SK-N-SH (cell line): ENCODE measurements at regions not wholly inside any gene's neighbourhood (a gene's known extent, or its start where the extent isn't known, plus 50 kb on each side); places are given as distances from the start of the nearest gene placed in this dataset.

ENCODE experiments used
- CTCF ChIA-PET: fragments of 300-600, 350-600 bp; formaldehyde crosslinking; extraction: SDS; loops from one replicate; lab custom pipeline; 2021; lab: Yijun Ruan, JAX
- POLR2A ChIA-PET: fragments of 350-600 bp; sonication (Branson Sonifier 250); formaldehyde crosslinking; extraction: SDS; loops from one replicate; lab custom pipeline; 2020; ENCODE audit warnings: antibody characterized with exemption, inconsistent platforms; lab: Yijun Ruan, JAX
- DNase-seq: peaks from one replicate; pipeline ENCODE4 v3.0.0; 2012
- H2AFZ ChIP-seq: fragments of 200-600 bp; sonication (generic); 2 replicates; pipeline ENCODE4 v1.8.1; 2016; ENCODE audit warnings: antibody characterized with exemption, mild to moderate bottlenecking, low read depth
- H3F3A ChIP-seq: fragments of 200-600 bp; sonication (generic); replicated peaks from 2 replicates; pipeline ENCODE3; 2016; ENCODE audit warnings: antibody characterized with exemption, mild to moderate bottlenecking; ENCODE audit not compliant: insufficient read depth
- H3K27ac ChIP-seq, 2 experiments: fragments of 200-500 bp in 1 of 2; fragments of 200-600 bp in 1 of 2; sonication (Bioruptor generic) in 1 of 2; sonication (generic), shearing (Covaris generic) in 1 of 2; 2 replicates each; pipeline versions ENCODE4 v1.5.1 to v1.6.1; 2014 to 2016; ENCODE audit warnings: low read depth in 2 of 2, inconsistent platforms in 1 of 2, low read length in 1 of 2, mild to moderate bottlenecking in 1 of 2, mixed read lengths in 1 of 2
- H3K27me3 ChIP-seq: fragments of 200-600 bp; sonication (generic), shearing (Covaris generic); 2 replicates; pipeline ENCODE4 v1.6.1; 2016; ENCODE audit warnings: mixed run types; ENCODE audit not compliant: insufficient read depth
- H3K36me3 ChIP-seq, 2 experiments: fragments of 200-500 bp in 1 of 2; fragments of 200-600 bp in 1 of 2; sonication (Bioruptor generic) in 1 of 2; sonication (generic) in 1 of 2; replicated peaks in 1 of 2; 2 replicates each; pipeline versions ENCODE3 to v1.5.1; 2014 to 2016; ENCODE audit warnings: low read length in 1 of 2, mild to moderate bottlenecking in 1 of 2; ENCODE audit not compliant: insufficient read depth in 2 of 2, control insufficient read depth in 1 of 2
- H3K4me1 ChIP-seq, 2 experiments: fragments of 200-500 bp in 1 of 2; fragments of 200-600 bp in 1 of 2; sonication (Bioruptor generic) in 1 of 2; sonication (generic), shearing (Covaris generic) in 1 of 2; 2 replicates each; pipeline versions ENCODE4 v1.5.1 to v1.6.1; 2014 to 2016; ENCODE audit warnings: low read depth in 1 of 2, low read length in 1 of 2, mixed run types in 1 of 2; ENCODE audit not compliant: insufficient read depth in 2 of 2, control insufficient read depth in 1 of 2
- H3K4me2 ChIP-seq: fragments of 200-600 bp; sonication (generic), shearing (Covaris generic); 2 replicates; pipeline ENCODE4 v1.6.1; 2017; ENCODE audit warnings: mixed run types
- H3K4me3 ChIP-seq, 2 experiments: fragments of 200-500 bp in 1 of 2; fragments of 200-600 bp in 1 of 2; sonication (Bioruptor generic) in 1 of 2; sonication (generic), shearing (Covaris generic) in 1 of 2; 2 replicates each; pipeline versions ENCODE4 v1.5.1 to v1.8.1; 2014 to 2016; ENCODE audit warnings: low read depth in 2 of 2, inconsistent platforms in 1 of 2, low read length in 1 of 2, mild to moderate bottlenecking in 1 of 2, mixed read lengths in 1 of 2, moderate library complexity in 1 of 2
- H3K79me2 ChIP-seq: fragments of 200-600 bp; sonication (generic); 2 replicates; pipeline ENCODE4 v1.8.1; 2017; ENCODE audit warnings: mild to moderate bottlenecking; ENCODE audit not compliant: insufficient read depth
- H3K9ac ChIP-seq: fragments of 200-600 bp; sonication (generic); 2 replicates; pipeline ENCODE4 v1.6.1; 2017; ENCODE audit warnings: mixed run types
- H3K9me2 ChIP-seq: fragments of 200-600 bp; sonication (generic); 2 replicates; pipeline ENCODE4 v1.6.1; 2017; ENCODE audit warnings: mixed run types
- H3K9me3 ChIP-seq: fragments of 200-600 bp; sonication (generic); 2 replicates; pipeline ENCODE4 v1.6.1; 2017; ENCODE audit warnings: mixed run types, mild to moderate bottlenecking, moderate library complexity
- H4K20me1 ChIP-seq: fragments of 200-600 bp; sonication (generic); 2 replicates; pipeline ENCODE4 v1.6.1; 2017; ENCODE audit warnings: mild to moderate bottlenecking, mixed run types; ENCODE audit not compliant: insufficient read depth
- ELF1 ChIP-seq: IDR thresholded peaks from 2 replicates; pipeline ENCODE4 v1.4.0; 2012
- EP300 ChIP-seq, 2 experiments: IDR thresholded peaks; 2 replicates each; pipeline versions ENCODE4 v1.4.0 to v1.6.1; 2012; ENCODE audit warnings: borderline replicate concordance in 1 of 2, low read depth in 1 of 2, low read length in 1 of 2
- FOSL2 ChIP-seq: IDR thresholded peaks from 2 replicates; pipeline ENCODE4 v1.4.0; 2012; ENCODE audit warnings: low read depth, mild to moderate bottlenecking, moderate library complexity, borderline replicate concordance
- FOXJ3 ChIP-seq: sonication (generic); formaldehyde crosslinking; IDR thresholded peaks from 2 replicates; pipeline ENCODE4 v1.5.1; 2020; ENCODE audit warnings: mild to moderate bottlenecking, missing genetic modification reagents
- GATA2 ChIP-seq: sonication (generic); formaldehyde crosslinking; IDR thresholded peaks from 2 replicates; pipeline ENCODE4 v1.5.0; 2020; ENCODE audit warnings: mild to moderate bottlenecking, missing genetic modification reagents
- MEF2A ChIP-seq: IDR thresholded peaks from 2 replicates; pipeline ENCODE4 v1.4.0; 2012; ENCODE audit warnings: low read depth, borderline replicate concordance
- NFIC ChIP-seq: IDR thresholded peaks from 2 replicates; pipeline ENCODE4 v1.4.0; 2012; ENCODE audit warnings: borderline replicate concordance
- RAD21 ChIP-seq: IDR thresholded peaks from 2 replicates; pipeline ENCODE4 v1.6.1; 2012; ENCODE audit warnings: mild to moderate bottlenecking, low read length
- RCOR1 ChIP-seq: fragments of 150-350 bp; IDR thresholded peaks from 2 replicates; pipeline ENCODE4 v1.6.1; 2017; ENCODE audit warnings: antibody characterized with exemption, low read length
- RFX5 ChIP-seq: IDR thresholded peaks from 2 replicates; pipeline ENCODE4 v1.6.1; 2012; ENCODE audit warnings: mild to moderate bottlenecking, improper control_type of control experiment, low read length
- RXRA ChIP-seq: IDR thresholded peaks from 2 replicates; pipeline ENCODE4 v1.4.0; 2012; ENCODE audit warnings: low read depth, mild to moderate bottlenecking, borderline replicate concordance
- SIN3A ChIP-seq: IDR thresholded peaks from 2 replicates; pipeline ENCODE4 v1.6.1; 2012; ENCODE audit warnings: low read depth, mild to moderate bottlenecking, low read length, moderate library complexity, borderline replicate concordance
- SMC3 ChIP-seq: IDR thresholded peaks from 2 replicates; pipeline ENCODE4 v1.6.1; 2012; ENCODE audit warnings: low read depth, low read length, improper control_type of control experiment
- TAF1 ChIP-seq: IDR thresholded peaks from 2 replicates; pipeline ENCODE4 v1.6.1; 2012; ENCODE audit warnings: low read depth, mild to moderate bottlenecking, low read length, moderate library complexity, borderline replicate concordance
- TCF12 ChIP-seq: IDR thresholded peaks from 2 replicates; pipeline ENCODE4 v1.4.0; 2012
- TEAD4 ChIP-seq: IDR thresholded peaks from 2 replicates; pipeline ENCODE4 v1.4.0; 2012; ENCODE audit warnings: mild to moderate bottlenecking, borderline replicate concordance; ENCODE audit not compliant: insufficient read depth
- WGBS: methylation state at CpG from one replicate; pipeline ENCODE4 v1.1.6; 2017; ENCODE audit warnings: low lambda C conversion rate; 5-methylcytosine and 5-hydroxymethylcytosine counted together
- TF ChIP-seq, protein P1 (sequence below): IDR thresholded peaks from 2 replicates; pipeline ENCODE4; 2012
- TF ChIP-seq, protein P2 (sequence below): IDR thresholded peaks from 2 replicates; pipeline ENCODE4 v1.4.0; 2012; ENCODE audit warnings: low read depth, borderline replicate concordance
- TF ChIP-seq, protein P3 (sequence below): IDR thresholded peaks from 2 replicates; pipeline ENCODE4 v1.4.0; 2012; ENCODE audit warnings: low read depth
- TF ChIP-seq, protein P4 (sequence below): IDR thresholded peaks from 2 replicates; pipeline ENCODE4 v1.6.1; 2012; ENCODE audit warnings: mild to moderate bottlenecking, low read depth, low read length, moderate library complexity
- TF ChIP-seq, protein P5 (sequence below): fragments of 150-350 bp; IDR thresholded peaks from 2 replicates; pipeline ENCODE4 v1.6.1; 2016; ENCODE audit warnings: mild to moderate bottlenecking, low read depth, low read length

DNA sequence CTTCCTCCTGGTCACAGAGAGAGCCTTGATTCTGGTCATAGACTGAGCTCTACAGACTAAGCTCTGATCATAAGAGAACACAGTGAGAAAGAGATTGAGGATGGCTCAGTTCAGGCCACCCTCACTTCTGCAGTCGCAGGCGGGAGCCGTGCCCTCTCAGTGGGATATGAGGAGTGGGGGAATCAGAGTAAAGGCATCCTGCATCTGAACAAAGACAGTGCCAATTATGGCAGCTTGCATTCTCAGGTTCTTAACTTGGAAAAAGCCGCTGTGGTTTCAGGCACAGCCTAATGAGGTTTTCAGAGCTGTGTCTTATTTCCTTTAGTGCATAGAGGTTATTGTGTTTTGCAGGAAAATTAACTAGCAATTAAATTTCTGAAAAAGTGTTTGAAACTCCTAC lies 134.4 kb upstream of the NLRP1 start:
- Histone ChIP-seq H3K4me1 (no peaks in the 10 kb centered on the region), H3K9me3 (no peaks in the 10 kb centered on the region), H4K20me1 (no peaks in the 10 kb centered on the region), H3K9me2 (no peaks in the 10 kb centered on the region), H3K4me2 (no peak overlapping the region), H3K27ac (no peak overlapping the region), H2AFZ (no peak overlapping the region), H3K36me3 (no peaks in the 10 kb centered on the region), H3K4me3 (no peak overlapping the region), H3K9ac (no peak overlapping the region), H3K79me2 (no peaks in the 10 kb centered on the region), H3K27me3 (peaks cover 16% of the 10 kb centered on the region), H3F3A (no peaks in the 10 kb centered on the region)
- ChIA-PET CTCF (interaction anchor here (2.1 kb wide), 1 partner anchor 12 kb away, joined by 7 read pairs; no protein-coding TSS in a partner anchor), POLR2A (no interaction called here)
- WGBS = 25% methylated on average over 3 of the region's 4 CpGs
- no peak for DNase-seq
- no peak for TF ChIP-seq TCF12
- TF ChIP-seq RXRA = no peak
- no peak for TF ChIP-seq SMC3
- TF ChIP-seq, protein P1, sequence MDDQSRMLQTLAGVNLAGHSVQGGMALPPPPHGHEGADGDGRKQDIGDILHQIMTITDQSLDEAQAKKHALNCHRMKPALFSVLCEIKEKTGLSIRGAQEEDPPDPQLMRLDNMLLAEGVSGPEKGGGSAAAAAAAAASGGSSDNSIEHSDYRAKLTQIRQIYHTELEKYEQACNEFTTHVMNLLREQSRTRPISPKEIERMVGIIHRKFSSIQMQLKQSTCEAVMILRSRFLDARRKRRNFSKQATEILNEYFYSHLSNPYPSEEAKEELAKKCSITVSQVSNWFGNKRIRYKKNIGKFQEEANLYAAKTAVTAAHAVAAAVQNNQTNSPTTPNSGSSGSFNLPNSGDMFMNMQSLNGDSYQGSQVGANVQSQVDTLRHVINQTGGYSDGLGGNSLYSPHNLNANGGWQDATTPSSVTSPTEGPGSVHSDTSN = no peak
- TF ChIP-seq, protein P2, sequence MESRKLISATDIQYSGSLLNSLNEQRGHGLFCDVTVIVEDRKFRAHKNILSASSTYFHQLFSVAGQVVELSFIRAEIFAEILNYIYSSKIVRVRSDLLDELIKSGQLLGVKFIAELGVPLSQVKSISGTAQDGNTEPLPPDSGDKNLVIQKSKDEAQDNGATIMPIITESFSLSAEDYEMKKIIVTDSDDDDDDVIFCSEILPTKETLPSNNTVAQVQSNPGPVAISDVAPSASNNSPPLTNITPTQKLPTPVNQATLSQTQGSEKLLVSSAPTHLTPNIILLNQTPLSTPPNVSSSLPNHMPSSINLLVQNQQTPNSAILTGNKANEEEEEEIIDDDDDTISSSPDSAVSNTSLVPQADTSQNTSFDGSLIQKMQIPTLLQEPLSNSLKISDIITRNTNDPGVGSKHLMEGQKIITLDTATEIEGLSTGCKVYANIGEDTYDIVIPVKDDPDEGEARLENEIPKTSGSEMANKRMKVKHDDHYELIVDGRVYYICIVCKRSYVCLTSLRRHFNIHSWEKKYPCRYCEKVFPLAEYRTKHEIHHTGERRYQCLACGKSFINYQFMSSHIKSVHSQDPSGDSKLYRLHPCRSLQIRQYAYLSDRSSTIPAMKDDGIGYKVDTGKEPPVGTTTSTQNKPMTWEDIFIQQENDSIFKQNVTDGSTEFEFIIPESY = no peak
- no peak for TF ChIP-seq FOXJ3
- TF ChIP-seq SIN3A = no peak
- TF ChIP-seq TEAD4 = no peak
- TF ChIP-seq GATA2 = no peak
- TF ChIP-seq ELF1 = no peak
- no peak for TF ChIP-seq RCOR1
- TF ChIP-seq RFX5 = no peak
- TF ChIP-seq, protein P3, sequence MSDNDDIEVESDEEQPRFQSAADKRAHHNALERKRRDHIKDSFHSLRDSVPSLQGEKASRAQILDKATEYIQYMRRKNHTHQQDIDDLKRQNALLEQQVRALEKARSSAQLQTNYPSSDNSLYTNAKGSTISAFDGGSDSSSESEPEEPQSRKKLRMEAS = no peak

DNA sequence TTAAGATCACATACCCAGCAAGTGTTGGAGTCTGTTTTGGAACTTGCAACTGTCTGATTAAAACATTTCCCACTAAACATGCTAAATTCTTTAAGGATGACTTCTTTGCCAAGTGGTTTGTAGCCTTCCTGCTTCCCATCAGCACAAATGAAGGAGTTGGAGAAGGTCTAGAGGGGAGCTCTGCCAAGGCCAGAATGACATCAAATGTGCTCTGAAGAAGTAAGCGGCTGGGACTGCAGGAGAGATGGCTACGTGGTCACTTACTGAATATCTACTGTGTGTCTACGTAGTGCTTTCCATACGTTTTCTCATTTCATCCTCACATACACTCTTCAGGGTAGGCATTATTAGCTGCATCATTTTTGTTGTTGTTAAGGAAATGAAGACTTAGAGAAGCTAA lies 135.7 kb upstream of the NLRP1 start:
- peaks cover 10% of the 10 kb centered on the region; the same call in 1 of the 2 replicates for H3K27me3 ChIP-seq
- no peak overlapping the region for H3K9ac ChIP-seq
- WGBS = 55% methylated on average over 4 of the region's 4 CpGs
- no peak for DNase-seq
- H3K9me2 ChIP-seq = no peaks in the 10 kb centered on the region
- H2AFZ ChIP-seq = no peak overlapping the region
- no peaks in the 10 kb centered on the region for H3K9me3 ChIP-seq
- no peak overlapping the region for H3K4me2 ChIP-seq
- no peaks in the 10 kb centered on the region for H3K79me2 ChIP-seq
- no peak overlapping the region for H3K27ac ChIP-seq
- CTCF ChIA-PET = interaction anchor here (1.0 to 2.1 kb wide), 2 partner anchors 13 to 20 kb away, joined by 3 to 7 read pairs; no protein-coding TSS in a partner anchor
- no peak overlapping the region for H3K4me3 ChIP-seq
- POLR2A ChIA-PET = no interaction called here
- H3K36me3 ChIP-seq = no peaks in the 10 kb centered on the region
- H3K4me1 ChIP-seq = no peaks in the 10 kb centered on the region
- no peaks in the 10 kb centered on the region for H4K20me1 ChIP-seq
- no peaks in the 10 kb centered on the region for H3F3A ChIP-seq
- TF ChIP-seq RXRA (no peak), TAF1 (no peak), EP300 (IDR thresholded peaks at IDR 0.05; ENCODE audit: borderline replicate concordance in 1 of 2, low read depth in 1 of 2, low read length in 1 of 2) (no peak), NFIC (no peak), RCOR1 (no peak), SIN3A (no peak), ELF1 (no peak), RAD21 (no peak), MEF2A (no peak), GATA2 (no peak), FOSL2 (no peak)
- TF ChIP-seq, protein P3 = no peak
- TF ChIP-seq, protein P4, sequence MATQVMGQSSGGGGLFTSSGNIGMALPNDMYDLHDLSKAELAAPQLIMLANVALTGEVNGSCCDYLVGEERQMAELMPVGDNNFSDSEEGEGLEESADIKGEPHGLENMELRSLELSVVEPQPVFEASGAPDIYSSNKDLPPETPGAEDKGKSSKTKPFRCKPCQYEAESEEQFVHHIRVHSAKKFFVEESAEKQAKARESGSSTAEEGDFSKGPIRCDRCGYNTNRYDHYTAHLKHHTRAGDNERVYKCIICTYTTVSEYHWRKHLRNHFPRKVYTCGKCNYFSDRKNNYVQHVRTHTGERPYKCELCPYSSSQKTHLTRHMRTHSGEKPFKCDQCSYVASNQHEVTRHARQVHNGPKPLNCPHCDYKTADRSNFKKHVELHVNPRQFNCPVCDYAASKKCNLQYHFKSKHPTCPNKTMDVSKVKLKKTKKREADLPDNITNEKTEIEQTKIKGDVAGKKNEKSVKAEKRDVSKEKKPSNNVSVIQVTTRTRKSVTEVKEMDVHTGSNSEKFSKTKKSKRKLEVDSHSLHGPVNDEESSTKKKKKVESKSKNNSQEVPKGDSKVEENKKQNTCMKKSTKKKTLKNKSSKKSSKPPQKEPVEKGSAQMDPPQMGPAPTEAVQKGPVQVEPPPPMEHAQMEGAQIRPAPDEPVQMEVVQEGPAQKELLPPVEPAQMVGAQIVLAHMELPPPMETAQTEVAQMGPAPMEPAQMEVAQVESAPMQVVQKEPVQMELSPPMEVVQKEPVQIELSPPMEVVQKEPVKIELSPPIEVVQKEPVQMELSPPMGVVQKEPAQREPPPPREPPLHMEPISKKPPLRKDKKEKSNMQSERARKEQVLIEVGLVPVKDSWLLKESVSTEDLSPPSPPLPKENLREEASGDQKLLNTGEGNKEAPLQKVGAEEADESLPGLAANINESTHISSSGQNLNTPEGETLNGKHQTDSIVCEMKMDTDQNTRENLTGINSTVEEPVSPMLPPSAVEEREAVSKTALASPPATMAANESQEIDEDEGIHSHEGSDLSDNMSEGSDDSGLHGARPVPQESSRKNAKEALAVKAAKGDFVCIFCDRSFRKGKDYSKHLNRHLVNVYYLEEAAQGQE = no peak
- TF ChIP-seq, protein P5, sequence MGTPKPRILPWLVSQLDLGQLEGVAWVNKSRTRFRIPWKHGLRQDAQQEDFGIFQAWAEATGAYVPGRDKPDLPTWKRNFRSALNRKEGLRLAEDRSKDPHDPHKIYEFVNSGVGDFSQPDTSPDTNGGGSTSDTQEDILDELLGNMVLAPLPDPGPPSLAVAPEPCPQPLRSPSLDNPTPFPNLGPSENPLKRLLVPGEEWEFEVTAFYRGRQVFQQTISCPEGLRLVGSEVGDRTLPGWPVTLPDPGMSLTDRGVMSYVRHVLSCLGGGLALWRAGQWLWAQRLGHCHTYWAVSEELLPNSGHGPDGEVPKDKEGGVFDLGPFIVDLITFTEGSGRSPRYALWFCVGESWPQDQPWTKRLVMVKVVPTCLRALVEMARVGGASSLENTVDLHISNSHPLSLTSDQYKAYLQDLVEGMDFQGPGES = no peak
